Tibial nerve (tissue), 3 donors: ENCODE measurements at regions not wholly inside any gene's neighbourhood (a gene's known extent, or its start where the extent isn't known, plus 50 kb on each side); places are given as distances from the start of the nearest gene placed in this dataset.

Source experiments
- EP300 ChIP-seq, 2 donors: sonication (generic); formaldehyde crosslinking; IDR thresholded peaks; one replicate each; pipeline ENCODE4 v1.6.1; 2017; ENCODE audit warnings: antibody characterized with exemption in 2 of 2, mild to moderate bottlenecking in 1 of 2
- POLR2A ChIP-seq, 2 donors: fragments of 450-650 bp; IDR thresholded peaks; one replicate each; pipeline ENCODE4 v1.6.1; 2017; ENCODE audit warnings: antibody characterized with exemption in 2 of 2, mild to moderate bottlenecking in 2 of 2, moderate library complexity in 2 of 2

- TF ChIP-seq EP300 (IDR thresholded peaks at IDR 0.05) (no peak), POLR2A (IDR thresholded peaks at IDR 0.05) (no peak)
Measured at GRCh38 chr5:104352954-104353353, 790.4 kb upstream of the NUDT12 start.
